ENCODE measurements at regions not wholly inside any gene's neighbourhood (a gene's known extent, or its start where the extent isn't known, plus 50 kb on each side); places are given as distances from the start of the nearest gene placed in this dataset.
"Not testable (repeated sequence)": the region's sequence is repeated elsewhere in the genome, so short reads cannot be mapped to it uniquely, and the experiment has no call there.

GRCh38 chr13:71382285-71382684 lies 484.7 kb downstream of the DACH1 start:
- no peak for DNase-seq (ENCODE audit: extremely low read depth, low read depth)

- no peak for DNase-seq (ENCODE audit: extremely low read depth, low read depth)
Observed at GRCh38 chr13:71380191-71380590, 486.8 kb downstream of the DACH1 start.

- DNase-seq (ENCODE audit: extremely low read depth, low read depth), result no peak
Observed at GRCh38 chr13:71378961-71379905, 487.8 kb downstream of the DACH1 start.

GRCh38 chr13:71374471-71375049 lies 492.4 kb downstream of the DACH1 start:
- no peak for DNase-seq (ENCODE audit: extremely low read depth, low read depth)

GRCh38 chr13:71368336-71368735 lies 498.7 kb downstream of the DACH1 start:
- no peak for DNase-seq (ENCODE audit: extremely low read depth, low read depth)

- DNase-seq (ENCODE audit: extremely low read depth, low read depth), result no peak
Observed at GRCh38 chr13:71360041-71360440, 507.0 kb downstream of the DACH1 start.

- no peak for DNase-seq (ENCODE audit: extremely low read depth, low read depth)
Observed at GRCh38 chr13:71359641-71360040, 507.4 kb downstream of the DACH1 start.

GRCh38 chr13:71358218-71358617 lies 508.8 kb downstream of the DACH1 start:
- DNase-seq (ENCODE audit: extremely low read depth, low read depth), result no peak

- no peak for DNase-seq (ENCODE audit: extremely low read depth, low read depth)
Observed at GRCh38 chr13:71355010-71355409, 512.0 kb downstream of the DACH1 start.

- no peak for DNase-seq (ENCODE audit: extremely low read depth, low read depth)
Observed at GRCh38 chr13:71350886-71351285, 516.1 kb downstream of the DACH1 start.

- DNase-seq (ENCODE audit: extremely low read depth, low read depth), result not testable (repeated sequence)
Observed at GRCh38 chr13:71345856-71346255, 521.1 kb downstream of the DACH1 start.

GRCh38 chr13:71339736-71340135 lies 527.3 kb downstream of the DACH1 start:
- no peak for DNase-seq (ENCODE audit: extremely low read depth, low read depth)

- no peak for DNase-seq (ENCODE audit: extremely low read depth, low read depth)
Observed at GRCh38 chr13:71339005-71339404, 528.0 kb downstream of the DACH1 start.

GRCh38 chr13:71338070-71338469 lies 528.9 kb downstream of the DACH1 start:
- DNase-seq (ENCODE audit: extremely low read depth, low read depth), result no peak

- DNase-seq (ENCODE audit: extremely low read depth, low read depth), result no peak
Observed at GRCh38 chr13:71327266-71327665, 539.7 kb downstream of the DACH1 start.

- DNase-seq (ENCODE audit: extremely low read depth, low read depth), result no peak
Observed at GRCh38 chr13:71325556-71325955, 541.4 kb downstream of the DACH1 start.

- DNase-seq (ENCODE audit: extremely low read depth, low read depth), result no peak
Observed at GRCh38 chr13:71323266-71323665, 543.7 kb downstream of the DACH1 start.

GRCh38 chr13:71320452-71320851 lies 546.6 kb downstream of the DACH1 start:
- peak; percentile 2 for DNase-seq (ENCODE audit: extremely low read depth, low read depth)

GRCh38 chr13:71316792-71317363 lies 550.1 kb downstream of the DACH1 start:
- no peak for DNase-seq (ENCODE audit: extremely low read depth, low read depth)

- DNase-seq (ENCODE audit: extremely low read depth, low read depth), result no peak
Observed at GRCh38 chr13:71312923-71313322, 554.1 kb downstream of the DACH1 start.

- DNase-seq (ENCODE audit: extremely low read depth, low read depth), result no peak
Observed at GRCh38 chr13:71309905-71310304, 557.1 kb downstream of the DACH1 start.

GRCh38 chr13:71306821-71307220 lies 560.2 kb downstream of the DACH1 start:
- DNase-seq (ENCODE audit: extremely low read depth, low read depth), result no peak

All from NCI-H460 (cell line).